ENCODE measurements at regions not wholly inside any gene's neighbourhood (a gene's known extent, or its start where the extent isn't known, plus 50 kb on each side); places are given as distances from the start of the nearest gene placed in this dataset.

- Mint-ChIP-seq H3K36me3 (no peaks in the 10 kb centered on the region), H3K4me1 (ENCODE audit: low read depth in 2 of 2) (no peaks in the 10 kb centered on the region), H3K4me3 (no peak overlapping the region), H3K9me3 (peaks cover 29% of the 10 kb centered on the region), H3K27ac (no peak overlapping the region), H3K27me3 (no peaks in the 10 kb centered on the region)
- ATAC-seq (peak; percentile 24 to 27), DNase-seq (ENCODE audit: low spot score) (no peak)
These were observed 188.0 kb upstream of the ADCY2 start for GRCh38 chr5:7207979-7208378.

GRCh38 chr5:7208938-7209337, 187.0 kb upstream of the ADCY2 start:
- peaks cover 27% of the 10 kb centered on the region for H3K9me3 Mint-ChIP-seq

GRCh38 chr5:7209658-7210057, 186.3 kb upstream of the ADCY2 start:
- ATAC-seq (no peak), DNase-seq (ENCODE audit: low spot score) (no peak)
- H3K4me1 Mint-ChIP-seq (ENCODE audit: low read depth in 2 of 2) = no peaks in the 10 kb centered on the region
- no peak overlapping the region for H3K27ac Mint-ChIP-seq
- H3K36me3 Mint-ChIP-seq = no peaks in the 10 kb centered on the region
- H3K27me3 Mint-ChIP-seq = no peaks in the 10 kb centered on the region
- H3K4me3 Mint-ChIP-seq = no peak overlapping the region
- H3K9me3 Mint-ChIP-seq = peaks cover 23% of the 10 kb centered on the region

More at GRCh38 chr5:7208938-7209337, 187.0 kb upstream of the ADCY2 start:
- Mint-ChIP-seq H3K36me3 (no peaks in the 10 kb centered on the region), H3K27ac (no peak overlapping the region), H3K4me3 (no peak overlapping the region), H3K4me1 (ENCODE audit: low read depth in 2 of 2) (no peaks in the 10 kb centered on the region), H3K27me3 (no peaks in the 10 kb centered on the region)
- no peak for DNase-seq (ENCODE audit: low spot score)
- no peak for ATAC-seq

GRCh38 chr5:7210549-7210948, 185.4 kb upstream of the ADCY2 start:
- H3K27ac Mint-ChIP-seq = no peak overlapping the region
- no peak for ATAC-seq
- no peaks in the 10 kb centered on the region for H3K4me1 Mint-ChIP-seq (ENCODE audit: low read depth in 2 of 2)
- peaks cover 16% of the 10 kb centered on the region for H3K9me3 Mint-ChIP-seq
- no peak for DNase-seq (ENCODE audit: low spot score)
- no peaks in the 10 kb centered on the region for H3K36me3 Mint-ChIP-seq
- no peak overlapping the region for H3K4me3 Mint-ChIP-seq
- no peaks in the 10 kb centered on the region for H3K27me3 Mint-ChIP-seq

GRCh38 chr5:7213525-7213924, 182.4 kb upstream of the ADCY2 start:
- DNase-seq (ENCODE audit: low spot score) = no peak
- Mint-ChIP-seq H3K9me3 (peaks cover 9% of the 10 kb centered on the region), H3K4me3 (no peak overlapping the region), H3K27me3 (no peaks in the 10 kb centered on the region), H3K27ac (no peak overlapping the region), H3K36me3 (no peaks in the 10 kb centered on the region), H3K4me1 (ENCODE audit: low read depth in 2 of 2) (no peaks in the 10 kb centered on the region)
- ATAC-seq = no peak

- Mint-ChIP-seq H3K36me3 (no peaks in the 10 kb centered on the region), H3K4me1 (ENCODE audit: low read depth in 2 of 2) (no peaks in the 10 kb centered on the region), H3K27ac (no peak overlapping the region), H3K9me3 (peaks cover 9% of the 10 kb centered on the region), H3K4me3 (no peak overlapping the region), H3K27me3 (no peaks in the 10 kb centered on the region)
- no peak for ATAC-seq
- DNase-seq (ENCODE audit: low spot score) = no peak
These were observed 181.0 kb upstream of the ADCY2 start for GRCh38 chr5:7214906-7215416.

DNA sequence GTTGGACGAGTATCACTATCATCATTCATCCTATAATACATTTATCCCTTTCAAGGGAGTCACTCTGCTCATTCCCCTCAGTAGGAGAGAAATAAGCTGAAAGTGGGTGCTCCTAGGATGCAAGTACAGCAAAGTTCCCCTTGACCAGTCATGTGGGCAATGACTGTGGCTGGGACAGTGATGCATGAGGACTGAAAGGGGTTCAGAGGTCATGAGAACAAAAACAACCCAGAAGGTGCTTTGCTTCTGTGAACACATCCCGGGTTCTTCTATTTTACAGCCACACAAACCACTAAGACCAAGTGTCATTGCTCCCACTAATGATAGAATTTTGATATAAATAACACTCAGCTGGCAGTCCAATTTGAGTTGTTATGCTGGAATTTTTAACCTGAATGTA, 177.8 kb upstream of the ADCY2 start:
- no peak overlapping the region for H3K27ac Mint-ChIP-seq
- ATAC-seq (no peak), DNase-seq (ENCODE audit: low spot score) (no peak)
- no peaks in the 10 kb centered on the region for H3K9me3 Mint-ChIP-seq
- H3K36me3 Mint-ChIP-seq = no peaks in the 10 kb centered on the region
- H3K27me3 Mint-ChIP-seq = no peaks in the 10 kb centered on the region
- H3K4me1 Mint-ChIP-seq (ENCODE audit: low read depth in 2 of 2) = no peaks in the 10 kb centered on the region
- H3K4me3 Mint-ChIP-seq = no peak overlapping the region

DNA sequence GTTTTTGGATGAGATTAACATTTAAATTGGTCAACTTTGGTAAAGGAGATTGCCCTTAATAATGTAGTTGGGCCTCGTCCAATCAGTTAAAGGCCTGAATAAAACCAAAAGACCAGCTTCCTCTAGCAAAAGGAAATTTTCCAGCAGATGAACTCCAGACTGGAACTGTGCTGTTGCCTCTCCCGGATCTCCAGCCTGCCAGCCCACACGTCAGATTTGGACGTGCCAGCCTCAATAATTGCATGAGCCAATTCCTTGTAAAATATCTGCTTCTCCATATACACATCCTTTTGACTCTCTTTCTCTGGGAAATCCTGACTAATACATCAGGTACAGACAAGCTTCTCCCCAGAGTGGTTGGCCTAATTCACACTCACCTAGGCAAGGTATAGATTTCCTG, 175.8 kb upstream of the ADCY2 start:
- H3K27ac Mint-ChIP-seq = no peak overlapping the region
- no peak for DNase-seq (ENCODE audit: low spot score)
- no peak for ATAC-seq
- no peak overlapping the region for H3K4me3 Mint-ChIP-seq
- no peaks in the 10 kb centered on the region for H3K4me1 Mint-ChIP-seq (ENCODE audit: low read depth in 2 of 2)
- H3K27me3 Mint-ChIP-seq = no peaks in the 10 kb centered on the region
- H3K36me3 Mint-ChIP-seq = no peaks in the 10 kb centered on the region
- no peaks in the 10 kb centered on the region for H3K9me3 Mint-ChIP-seq

GRCh38 chr5:7221041-7221440, 174.9 kb upstream of the ADCY2 start:
- Mint-ChIP-seq H3K4me1 (ENCODE audit: low read depth in 2 of 2) (no peaks in the 10 kb centered on the region), H3K36me3 (no peaks in the 10 kb centered on the region), H3K27me3 (no peaks in the 10 kb centered on the region), H3K9me3 (no peaks in the 10 kb centered on the region), H3K4me3 (no peak overlapping the region), H3K27ac (no peak overlapping the region)
- ATAC-seq (no peak), DNase-seq (ENCODE audit: low spot score) (no peak)

DNA sequence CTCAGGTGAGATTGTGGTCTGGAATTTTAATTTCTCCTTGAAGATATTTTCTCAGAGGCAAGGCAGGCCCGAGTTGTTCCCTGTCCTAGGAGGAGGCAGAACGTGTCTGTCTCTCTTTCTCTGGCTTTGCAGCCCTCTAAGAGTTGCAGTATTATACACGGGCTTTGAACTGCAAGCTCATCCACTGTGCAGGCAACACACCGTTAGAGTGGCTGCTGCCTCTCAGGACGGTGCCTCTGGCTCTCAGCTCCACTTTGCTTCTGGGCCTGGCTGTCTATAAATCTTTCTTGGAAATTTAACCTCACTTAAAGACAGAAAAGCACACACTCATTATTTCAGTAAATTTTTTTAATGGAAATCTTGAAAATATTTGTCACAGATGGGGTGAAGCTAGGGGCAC, 170.1 kb upstream of the ADCY2 start:
- no peak for DNase-seq (ENCODE audit: low spot score)
- Mint-ChIP-seq H3K9me3 (peaks cover 5% of the 10 kb centered on the region), H3K36me3 (peaks cover 6% of the 10 kb centered on the region), H3K27ac (no peak overlapping the region), H3K4me3 (no peak overlapping the region), H3K27me3 (no peaks in the 10 kb centered on the region), H3K4me1 (ENCODE audit: low read depth in 2 of 2) (no peaks in the 10 kb centered on the region)
- ATAC-seq = no peak

DNA sequence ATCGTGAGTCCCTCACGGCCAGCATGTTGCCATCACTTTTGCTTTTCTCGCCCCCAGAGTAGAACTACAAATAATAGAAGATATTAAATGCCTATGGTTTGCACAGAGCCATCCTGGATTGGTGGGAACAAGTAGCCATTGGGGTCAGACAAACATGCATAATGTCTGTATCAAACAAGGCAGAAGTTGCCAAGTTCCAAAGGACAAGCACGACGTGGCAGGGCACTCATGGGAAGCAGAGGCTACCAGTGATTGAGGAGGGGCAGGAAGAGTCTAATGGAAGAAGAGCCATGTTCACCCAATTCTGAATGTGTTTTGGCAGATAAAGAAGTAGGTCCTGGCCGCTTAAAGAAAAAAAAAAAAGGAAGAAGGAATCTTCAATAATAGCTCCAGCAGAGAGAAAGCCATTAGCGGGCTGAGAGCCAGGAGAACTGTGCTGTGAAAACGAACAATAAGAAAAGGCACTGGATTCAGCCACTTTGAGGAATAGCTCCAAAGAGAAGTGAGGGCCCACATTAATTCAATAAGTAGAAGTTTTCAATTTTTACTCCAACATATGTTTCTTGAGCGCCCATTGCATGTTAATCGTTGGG, 153.7 kb upstream of the ADCY2 start:
- Mint-ChIP-seq H3K27ac (no peak overlapping the region), H3K27me3 (no peaks in the 10 kb centered on the region), H3K4me1 (ENCODE audit: low read depth in 2 of 2) (no peaks in the 10 kb centered on the region), H3K9me3 (peaks cover 5% of the 10 kb centered on the region), H3K4me3 (no peak overlapping the region), H3K36me3 (no peaks in the 10 kb centered on the region)
- ATAC-seq = no peak
- no peak for DNase-seq (ENCODE audit: low spot score)

DNA sequence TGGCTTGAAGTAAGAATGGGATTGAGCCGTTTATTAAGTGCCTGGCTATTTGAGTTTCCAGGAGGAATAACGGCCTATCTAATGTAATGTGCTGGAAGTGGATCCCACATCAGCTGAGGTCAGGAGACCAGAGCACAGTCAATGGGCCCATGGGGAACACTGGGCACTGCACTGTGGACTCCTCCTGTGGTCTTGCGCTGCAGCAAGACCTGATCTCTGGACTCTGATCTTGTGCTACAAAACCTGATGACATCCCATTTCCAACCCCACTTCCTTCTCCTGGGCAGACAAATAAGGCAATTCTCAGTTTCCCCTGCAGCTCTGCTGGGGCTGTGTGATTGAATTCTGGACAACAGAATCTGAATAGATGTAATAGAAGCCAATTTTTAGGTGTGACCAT, 151.7 kb upstream of the ADCY2 start:
- Mint-ChIP-seq H3K27ac (no peak overlapping the region), H3K27me3 (no peaks in the 10 kb centered on the region), H3K36me3 (no peaks in the 10 kb centered on the region), H3K9me3 (no peaks in the 10 kb centered on the region), H3K4me1 (ENCODE audit: low read depth in 2 of 2) (no peaks in the 10 kb centered on the region), H3K4me3 (no peak overlapping the region)
- ATAC-seq = no peak
- no peak for DNase-seq (ENCODE audit: low spot score)

- ATAC-seq (no peak), DNase-seq (ENCODE audit: low spot score) (no peak)
- Mint-ChIP-seq H3K4me1 (ENCODE audit: low read depth in 2 of 2) (no peaks in the 10 kb centered on the region), H3K27me3 (no peaks in the 10 kb centered on the region), H3K4me3 (no peak overlapping the region), H3K9me3 (no peaks in the 10 kb centered on the region), H3K27ac (no peak overlapping the region), H3K36me3 (no peaks in the 10 kb centered on the region)
These were observed 150.8 kb upstream of the ADCY2 start for GRCh38 chr5:7245121-7245651.

DNA sequence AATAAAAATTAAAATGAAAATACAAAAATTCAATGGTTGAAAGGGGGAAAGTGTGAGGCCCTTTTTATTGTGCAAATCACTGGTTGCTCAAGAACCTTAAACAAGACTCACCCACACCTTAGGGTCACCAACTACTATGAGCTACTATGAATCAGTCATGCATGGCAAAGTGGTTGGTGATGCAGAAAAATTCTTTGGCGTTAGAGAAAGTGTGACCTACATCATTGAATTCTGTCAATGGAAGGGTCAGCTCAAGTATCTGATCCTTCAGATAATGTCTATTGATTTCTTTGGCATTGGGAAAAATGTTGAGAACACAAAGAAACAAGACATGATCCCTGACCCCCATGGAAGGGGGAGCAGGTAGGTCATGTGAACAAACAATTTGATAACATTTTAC, 149.7 kb upstream of the ADCY2 start:
- peaks cover 2% of the 10 kb centered on the region for H3K9me3 Mint-ChIP-seq
- H3K4me3 Mint-ChIP-seq = no peak overlapping the region
- H3K4me1 Mint-ChIP-seq (ENCODE audit: low read depth in 2 of 2) = no peaks in the 10 kb centered on the region
- ATAC-seq (no peak), DNase-seq (ENCODE audit: low spot score) (no peak)
- H3K27me3 Mint-ChIP-seq = no peaks in the 10 kb centered on the region
- no peaks in the 10 kb centered on the region for H3K36me3 Mint-ChIP-seq
- no peak overlapping the region for H3K27ac Mint-ChIP-seq

- H3K4me3 Mint-ChIP-seq = no peak overlapping the region
- no peaks in the 10 kb centered on the region for H3K36me3 Mint-ChIP-seq
- peaks cover 2% of the 10 kb centered on the region for H3K9me3 Mint-ChIP-seq
- DNase-seq (ENCODE audit: low spot score) = no peak
- no peak for ATAC-seq
- no peaks in the 10 kb centered on the region for H3K27me3 Mint-ChIP-seq
- H3K27ac Mint-ChIP-seq = no peak overlapping the region
- H3K4me1 Mint-ChIP-seq (ENCODE audit: low read depth in 2 of 2) = no peaks in the 10 kb centered on the region
These were observed 145.9 kb upstream of the ADCY2 start for GRCh38 chr5:7250004-7250403.
